ENCODE measurements at regions not wholly inside any gene's neighbourhood (a gene's known extent, or its start where the extent isn't known, plus 50 kb on each side); places are given as distances from the start of the nearest gene placed in this dataset.

GRCh38 chr13:32851083-32852069 lies 164.8 kb upstream of the KL start:
- H3K9me3 ChIP-seq = no peaks in the 10 kb centered on the region
- H3K4me3 ChIP-seq = no peak overlapping the region
- DNase-seq (ENCODE audit: low spot score) = no peak
- 52% methylated on average over 8 of the region's 8 CpGs for WGBS
- peaks cover 3% of the 10 kb centered on the region for H3K4me1 ChIP-seq (replicated peaks)
- TF ChIP-seq POLR2A (IDR thresholded peaks at IDR 0.05) (no peak), CTCF (IDR thresholded peaks at IDR 0.05) (no peak), POLR2AphosphoS5 (IDR thresholded peaks at IDR 0.05) (no peak)
- H3K36me3 ChIP-seq = no peaks in the 10 kb centered on the region
- intact Hi-C loops (cut with DNase I) = no loop called here
- H3K27me3 ChIP-seq (replicated peaks; ENCODE audit: insufficient read depth) = no peaks in the 10 kb centered on the region
- H3K27ac ChIP-seq = peak overlapping the region in 1 of 2 donors; percentile 3

- no peak for TF ChIP-seq POLR2A (IDR thresholded peaks at IDR 0.05)
- peak; percentile 65 for TF ChIP-seq POLR2AphosphoS5 (IDR thresholded peaks at IDR 0.05)
- no peak for TF ChIP-seq CTCF (IDR thresholded peaks at IDR 0.05)
- H3K27me3 ChIP-seq (replicated peaks; ENCODE audit: insufficient read depth) = no peaks in the 10 kb centered on the region
- no peaks in the 10 kb centered on the region for H3K9me3 ChIP-seq
- no peak overlapping the region for H3K27ac ChIP-seq
- peaks cover 3% of the 10 kb centered on the region for H3K4me1 ChIP-seq (replicated peaks)
- no peak for DNase-seq (ENCODE audit: low spot score)
- no peaks in the 10 kb centered on the region for H3K36me3 ChIP-seq
- intact Hi-C loops (cut with DNase I) = no loop called here
- no peak overlapping the region for H3K4me3 ChIP-seq
- 21% methylated on average over 1 of the region's 1 CpG for WGBS
These were observed 163.7 kb upstream of the KL start for GRCh38 chr13:32852526-32852925.

GRCh38 chr13:32857077-32857476 lies 159.1 kb upstream of the KL start:
- Histone ChIP-seq H3K27me3 (replicated peaks; ENCODE audit: insufficient read depth) (no peaks in the 10 kb centered on the region), H3K4me1 (replicated peaks) (no peaks in the 10 kb centered on the region), H3K36me3 (no peaks in the 10 kb centered on the region), H3K27ac (no peak overlapping the region), H3K9me3 (no peaks in the 10 kb centered on the region), H3K4me3 (no peak overlapping the region)
- no peak for DNase-seq (ENCODE audit: low spot score)
- TF ChIP-seq CTCF (IDR thresholded peaks at IDR 0.05) (no peak), POLR2AphosphoS5 (IDR thresholded peaks at IDR 0.05) (no peak), POLR2A (IDR thresholded peaks at IDR 0.05) (no peak)
- 93% methylated on average over 2 of the region's 2 CpGs for WGBS
- intact Hi-C loops (cut with DNase I) = no loop called here

- Histone ChIP-seq H3K27me3 (replicated peaks; ENCODE audit: insufficient read depth) (no peaks in the 10 kb centered on the region), H3K36me3 (no peaks in the 10 kb centered on the region), H3K4me1 (replicated peaks) (no peaks in the 10 kb centered on the region), H3K9me3 (no peaks in the 10 kb centered on the region), H3K4me3 (no peak overlapping the region), H3K27ac (no peak overlapping the region)
- intact Hi-C loops (cut with DNase I) = no loop called here
- TF ChIP-seq CTCF (IDR thresholded peaks at IDR 0.05) (no peak), POLR2AphosphoS5 (IDR thresholded peaks at IDR 0.05) (no peak), POLR2A (IDR thresholded peaks at IDR 0.05) (no peak)
- no peak for DNase-seq (ENCODE audit: low spot score)
- 93% methylated on average over 6 of the region's 6 CpGs for WGBS
These were observed 158.5 kb upstream of the KL start for GRCh38 chr13:32857689-32858088.

All from prostate gland (tissue), 2 donors.